Stimulated activated CD8-positive, alpha-beta memory T cell treated with anti-CD3 and anti-CD28 coated beads, Interleukin-12 subunit alpha, Interleukin-12 subunit beta, amount 100 ng/mL, for 1 hour (primary cell): ENCODE measurements at regions not wholly inside any gene's neighbourhood (a gene's known extent, or its start where the extent isn't known, plus 50 kb on each side); places are given as distances from the start of the nearest gene placed in this dataset.

ENCODE experiments used
- DNase-seq: peaks from one replicate; pipeline ENCODE4 v3.0.0-alpha.2; 2020; ENCODE audit warnings: low read depth

GRCh38 chr9:38312406-38312805 lies 80.1 kb upstream of the ALDH1B1 start:
- no peak for DNase-seq

GRCh38 chr9:38311382-38312270 lies 80.9 kb upstream of the ALDH1B1 start:
- no peak for DNase-seq

GRCh38 chr9:38309324-38310195 lies 82.9 kb upstream of the ALDH1B1 start:
- DNase-seq, result no peak

- no peak for DNase-seq
These were observed 84.4 kb upstream of the ALDH1B1 start for GRCh38 chr9:38308136-38308535.

- DNase-seq, result no peak
These were observed 85.6 kb upstream of the ALDH1B1 start for GRCh38 chr9:38306899-38307298.

GRCh38 chr9:38305582-38305981 lies 86.9 kb upstream of the ALDH1B1 start:
- no peak for DNase-seq

GRCh38 chr9:38301376-38302106 lies 91.0 kb upstream of the ALDH1B1 start:
- DNase-seq, result no peak

- no peak for DNase-seq
These were observed 92.6 kb upstream of the ALDH1B1 start for GRCh38 chr9:38299856-38300255.

- no peak for DNase-seq
These were observed 93.6 kb upstream of the ALDH1B1 start for GRCh38 chr9:38298904-38299303.

- no peak for DNase-seq
These were observed 94.0 kb upstream of the ALDH1B1 start for GRCh38 chr9:38298503-38298902.

- DNase-seq, result no peak
These were observed 95.7 kb upstream of the ALDH1B1 start for GRCh38 chr9:38296807-38297206.

GRCh38 chr9:38295764-38296163 lies 96.7 kb upstream of the ALDH1B1 start:
- DNase-seq, result no peak

- DNase-seq, result no peak
These were observed 98.1 kb upstream of the ALDH1B1 start for GRCh38 chr9:38294220-38294960.

- no peak for DNase-seq
These were observed 99.5 kb upstream of the ALDH1B1 start for GRCh38 chr9:38293022-38293421.

GRCh38 chr9:38292480-38292879 lies 100.0 kb upstream of the ALDH1B1 start:
- DNase-seq, result no peak

GRCh38 chr9:38289866-38290245 lies 102.6 kb upstream of the ALDH1B1 start:
- DNase-seq, result no peak

- DNase-seq, result no peak
These were observed 103.2 kb upstream of the ALDH1B1 start for GRCh38 chr9:38289236-38289865.

GRCh38 chr9:38288502-38288901 lies 104.0 kb upstream of the ALDH1B1 start:
- no peak for DNase-seq

- DNase-seq, result no peak
These were observed 105.0 kb upstream of the ALDH1B1 start for GRCh38 chr9:38287420-38287985.

GRCh38 chr9:38286766-38287165 lies 105.7 kb upstream of the ALDH1B1 start:
- no peak for DNase-seq

GRCh38 chr9:38286357-38286756 lies 106.1 kb upstream of the ALDH1B1 start:
- DNase-seq, result no peak
